ENCODE measurements at regions not wholly inside any gene's neighbourhood (a gene's known extent, or its start where the extent isn't known, plus 50 kb on each side); places are given as distances from the start of the nearest gene placed in this dataset.

GRCh38 chr3:165459924-165460835 is 264.0 kb upstream of the SLITRK3 start:
- TF ChIP-seq FOSL1 (IDR thresholded peaks at IDR 0.05; ENCODE audit: low read depth) (no peak), CTCF (IDR thresholded peaks at IDR 0.05 in 2 of 3, conservative IDR thresholded peaks at IDR 0.05 in 1 of 3; ENCODE audit: borderline replicate concordance in 1 of 3, insufficient read depth in 1 of 3, low read depth in 2 of 3, low read length in 2 of 3) (no peak), POLR2A (IDR thresholded peaks at IDR 0.05; ENCODE audit: borderline replicate concordance, extremely low read depth, insufficient read depth, insufficient read length) (no peak), ZFX (IDR thresholded peaks at IDR 0.05) (no peak), ZNF274 (IDR thresholded peaks at IDR 0.05; ENCODE audit: low read depth, low read length) (no peak), EZH2phosphoT487 (IDR thresholded peaks at IDR 0.05; ENCODE audit: borderline replicate concordance) (no peak)
